HG03432 (cell line): ENCODE measurements at regions not wholly inside any gene's neighbourhood (a gene's known extent, or its start where the extent isn't known, plus 50 kb on each side); places are given as distances from the start of the nearest gene placed in this dataset.
"Not testable (repeated sequence)": the region's sequence is repeated elsewhere in the genome, so short reads cannot be mapped to it uniquely, and the experiment has no call there.

Source experiments
- ATAC-seq: cut with Tn5 transposase; IDR thresholded peaks from one replicate; pipeline ENCODE4 v1.9.1; 2021; ENCODE audit warnings: mild to moderate bottlenecking, moderate library complexity; ENCODE audit not compliant: unreplicated experiment

DNA sequence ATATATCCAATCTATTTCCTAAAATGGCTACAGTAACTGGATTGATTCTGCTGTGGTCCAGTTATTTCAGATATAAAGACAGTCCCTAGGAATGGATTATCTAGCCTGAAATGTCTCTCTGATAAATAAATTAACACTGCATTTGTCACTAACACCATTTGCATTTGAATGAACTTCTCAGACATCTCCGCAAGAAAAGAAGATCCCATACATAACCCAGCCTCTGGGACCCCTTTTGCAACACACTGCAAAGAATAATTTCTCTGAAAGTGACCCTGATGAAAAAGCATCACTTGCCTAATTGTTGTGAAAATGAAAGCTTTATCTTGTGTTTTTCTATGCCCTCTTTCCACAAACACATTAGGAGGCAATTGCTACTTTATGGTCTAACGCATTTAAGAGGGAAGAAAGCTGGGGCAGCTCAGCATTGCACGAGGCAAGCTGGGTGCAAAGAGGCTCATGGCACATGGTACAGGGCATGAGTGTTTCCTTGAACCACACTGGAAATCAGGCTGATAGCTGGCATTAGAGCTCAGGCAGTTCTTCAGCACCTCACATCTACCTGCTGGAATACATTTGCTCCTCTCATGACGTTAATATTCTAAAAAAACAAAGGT is 379.9 kb downstream of the IRS2 start:
- ATAC-seq, result no peak

GRCh38 chr13:109403012-109403421 is 383.4 kb downstream of the IRS2 start:
- ATAC-seq, result no peak

DNA sequence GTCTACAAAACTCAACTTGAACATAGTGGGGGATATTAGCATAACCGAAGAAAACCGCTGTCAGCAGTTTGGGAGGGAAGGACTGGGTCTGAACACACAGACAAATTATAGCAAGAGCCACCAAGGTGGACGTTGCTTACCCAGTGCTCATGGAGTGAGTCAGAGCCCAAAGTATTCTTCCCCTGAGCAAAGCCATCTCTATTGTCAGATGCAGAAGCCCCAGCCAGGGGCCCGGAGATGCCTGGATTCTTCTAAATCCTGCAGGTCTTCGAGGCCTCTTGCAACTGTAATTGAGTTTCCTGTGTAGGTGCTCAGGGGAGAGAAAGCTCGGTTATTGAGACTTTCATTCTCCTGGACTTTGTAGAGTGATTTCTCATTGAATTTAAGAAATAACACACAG is 384.5 kb downstream of the IRS2 start:
- no peak for ATAC-seq

GRCh38 chr13:109401307-109401706 is 385.1 kb downstream of the IRS2 start:
- no peak for ATAC-seq

GRCh38 chr13:109400624-109401257 is 385.6 kb downstream of the IRS2 start:
- no peak for ATAC-seq

DNA sequence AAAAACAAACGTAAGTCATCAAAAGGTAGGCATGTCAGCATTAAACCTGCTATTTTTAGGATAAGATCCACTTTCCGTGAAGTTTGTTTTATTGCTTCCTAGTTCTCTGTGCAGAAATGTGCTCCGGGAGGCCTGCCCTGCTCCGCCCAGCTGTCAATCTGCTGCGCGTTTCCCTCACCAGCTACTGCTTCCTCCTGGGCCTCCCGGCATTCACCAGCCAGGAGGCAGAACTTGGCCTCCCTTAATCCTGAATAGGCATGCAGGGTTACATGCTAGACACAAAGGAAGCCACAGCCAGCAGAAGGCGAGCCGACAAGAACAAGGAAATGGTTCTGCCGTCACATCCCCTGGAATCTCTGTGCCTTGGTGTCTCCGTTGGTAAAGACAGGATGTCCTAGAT is 386.2 kb downstream of the IRS2 start:
- no peak for ATAC-seq

DNA sequence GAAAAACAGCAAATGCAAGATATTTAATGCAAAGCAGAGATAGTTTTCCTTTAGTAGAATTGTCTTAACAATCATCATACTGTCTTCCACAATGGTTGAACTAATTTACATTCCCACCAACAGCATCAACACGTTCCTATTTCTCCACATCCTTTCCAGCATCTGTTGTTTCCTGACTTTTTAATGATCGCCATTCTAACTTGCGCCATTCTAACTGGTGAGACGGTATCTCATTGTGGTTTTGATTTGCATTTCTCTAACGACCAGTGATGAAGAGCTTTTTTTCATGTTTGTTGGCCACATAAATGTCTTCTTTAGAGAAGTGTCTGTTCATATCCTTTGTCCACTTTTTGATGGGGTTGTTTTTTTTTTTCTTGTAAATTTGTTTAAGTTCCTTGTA is 388.3 kb downstream of the IRS2 start:
- not testable (repeated sequence) for ATAC-seq

- ATAC-seq, result no peak
Observed at GRCh38 chr13:109397285-109397684, 389.1 kb downstream of the IRS2 start.

GRCh38 chr13:109396266-109396665 is 390.1 kb downstream of the IRS2 start:
- ATAC-seq, result no peak

- ATAC-seq, result no peak
Observed at GRCh38 chr13:109395014-109395413, 391.4 kb downstream of the IRS2 start.

DNA sequence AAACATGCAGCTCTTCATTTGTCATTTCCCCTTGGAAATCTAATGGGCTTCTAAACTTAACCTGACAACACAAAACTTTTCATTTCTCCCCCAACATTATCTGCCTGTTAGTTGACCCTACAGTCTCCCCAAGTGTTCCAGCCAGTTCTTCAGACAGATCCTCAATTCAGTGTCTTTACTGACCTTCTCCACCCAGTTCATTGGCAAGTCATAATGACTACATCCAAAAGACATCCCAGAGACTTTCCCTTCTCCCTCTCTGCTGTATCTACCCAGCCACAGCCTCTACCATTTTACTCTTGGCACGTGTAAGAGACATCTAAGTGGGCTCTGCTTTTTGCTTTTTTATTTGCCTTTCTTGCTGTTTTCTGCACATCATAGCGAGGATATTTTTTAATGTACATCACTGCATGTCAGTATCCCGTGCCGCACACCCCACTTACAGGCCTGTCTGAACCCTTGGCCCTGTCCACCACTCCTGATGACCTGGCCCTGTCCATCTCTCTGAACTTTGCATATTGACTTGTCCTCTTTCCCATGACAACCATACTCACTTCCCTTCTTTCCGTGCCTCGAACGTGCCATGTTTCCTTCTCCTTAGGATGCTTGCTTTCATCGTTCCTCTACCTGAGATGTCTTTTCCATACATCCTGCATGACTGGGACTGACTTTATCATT is 391.9 kb downstream of the IRS2 start:
- ATAC-seq, result no peak

DNA sequence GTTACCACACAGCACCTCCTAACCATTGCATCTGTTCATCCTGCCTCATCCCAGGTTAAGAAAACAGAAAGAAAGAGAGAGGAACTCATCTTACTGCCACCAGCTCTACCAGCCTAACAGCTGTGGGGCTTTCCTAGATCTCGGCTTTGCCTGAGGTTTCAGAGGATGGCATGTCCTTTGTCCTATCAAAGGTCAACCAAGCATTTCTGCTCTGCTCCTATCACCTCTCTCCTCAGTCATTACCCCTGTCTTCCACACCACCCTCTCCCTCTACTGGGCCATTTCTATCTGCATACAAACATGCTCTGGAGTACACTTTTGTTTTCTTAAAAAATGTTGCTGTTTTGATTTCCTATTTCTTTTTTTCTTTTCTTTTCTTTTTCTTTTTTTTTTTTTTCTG is 393.3 kb downstream of the IRS2 start:
- ATAC-seq, result no peak

DNA sequence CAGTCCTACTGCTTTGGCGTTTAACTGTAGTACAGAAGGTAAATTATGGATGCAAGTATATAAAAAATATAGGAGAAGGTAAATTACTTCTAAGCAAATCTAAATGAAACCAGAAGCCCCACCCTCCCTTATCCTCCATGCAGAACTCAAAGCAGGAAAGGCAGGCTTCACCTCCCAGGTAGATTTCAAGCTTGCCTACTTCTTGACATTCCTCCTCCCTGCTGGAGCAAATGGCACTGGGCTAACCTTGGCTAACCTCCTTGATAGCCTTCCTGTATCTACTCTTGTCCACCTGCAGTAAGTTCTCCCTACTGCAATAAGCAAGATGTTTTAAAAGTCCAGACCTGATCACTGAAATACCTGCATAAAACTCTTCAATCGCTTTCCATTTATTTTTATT is 396.0 kb downstream of the IRS2 start:
- ATAC-seq, result no peak

DNA sequence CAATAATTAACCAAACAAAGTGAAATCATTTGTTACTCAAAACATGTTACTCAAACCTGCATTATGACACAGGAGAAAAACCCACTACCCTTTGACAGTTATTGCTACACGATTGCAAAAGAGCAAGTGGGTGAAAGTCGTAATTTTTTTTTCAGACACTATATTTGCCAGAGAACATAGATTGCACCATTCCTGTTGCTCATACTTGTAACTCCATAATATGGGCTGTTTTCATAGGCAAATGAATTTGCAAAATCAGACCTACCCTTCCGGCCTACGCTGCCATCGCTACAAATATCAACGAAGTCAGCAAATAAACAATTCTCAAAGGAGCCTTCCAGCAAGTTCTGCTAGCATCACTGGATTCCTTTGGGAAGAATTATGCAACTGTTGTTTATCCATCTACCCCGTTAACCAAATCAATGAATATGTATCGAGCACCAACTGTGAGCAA is 396.5 kb downstream of the IRS2 start:
- no peak for ATAC-seq

- no peak for ATAC-seq
Observed at GRCh38 chr13:109389456-109389855, 396.9 kb downstream of the IRS2 start.

DNA sequence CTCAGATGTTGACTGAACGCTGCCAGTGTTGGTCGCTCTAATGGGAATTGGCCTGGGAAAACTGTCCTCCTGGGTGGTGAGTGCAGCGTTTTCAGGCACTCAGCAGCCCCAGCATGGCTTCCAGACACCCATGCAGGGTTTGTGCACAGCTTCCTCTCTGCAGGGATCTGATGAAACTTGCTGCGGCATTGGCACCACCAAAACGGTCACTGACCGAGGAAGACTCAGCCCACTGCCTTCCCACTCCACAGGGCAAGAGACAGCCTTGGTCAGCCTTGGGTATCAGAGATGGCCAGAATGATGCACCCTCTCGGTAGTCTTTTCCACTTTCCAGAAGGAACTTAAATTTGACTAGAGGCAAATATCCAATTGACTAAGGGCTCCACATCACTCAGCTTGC is 398.9 kb downstream of the IRS2 start:
- no peak for ATAC-seq

GRCh38 chr13:109385242-109385560 is 401.2 kb downstream of the IRS2 start:
- ATAC-seq, result no peak

- no peak for ATAC-seq
Observed at GRCh38 chr13:109384491-109385241, 401.7 kb downstream of the IRS2 start.

DNA sequence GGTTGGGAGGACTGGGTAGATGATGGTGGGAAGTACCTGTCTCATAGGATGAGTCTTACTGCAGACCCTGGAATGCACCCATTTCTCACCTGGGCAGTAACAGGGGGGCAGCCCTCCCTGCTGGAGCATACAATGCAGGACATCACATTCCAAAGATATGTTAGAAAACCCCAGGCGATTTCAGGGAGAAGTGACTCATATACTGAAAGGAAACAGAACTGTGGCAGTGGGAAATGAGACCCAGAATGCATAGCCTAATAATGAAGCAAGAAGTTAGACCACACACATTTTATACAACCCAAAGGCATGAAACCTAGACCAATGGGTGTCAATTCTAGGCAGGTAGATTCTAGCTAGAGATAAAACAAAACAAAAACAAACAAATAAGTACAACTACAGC is 402.7 kb downstream of the IRS2 start:
- no peak for ATAC-seq

DNA sequence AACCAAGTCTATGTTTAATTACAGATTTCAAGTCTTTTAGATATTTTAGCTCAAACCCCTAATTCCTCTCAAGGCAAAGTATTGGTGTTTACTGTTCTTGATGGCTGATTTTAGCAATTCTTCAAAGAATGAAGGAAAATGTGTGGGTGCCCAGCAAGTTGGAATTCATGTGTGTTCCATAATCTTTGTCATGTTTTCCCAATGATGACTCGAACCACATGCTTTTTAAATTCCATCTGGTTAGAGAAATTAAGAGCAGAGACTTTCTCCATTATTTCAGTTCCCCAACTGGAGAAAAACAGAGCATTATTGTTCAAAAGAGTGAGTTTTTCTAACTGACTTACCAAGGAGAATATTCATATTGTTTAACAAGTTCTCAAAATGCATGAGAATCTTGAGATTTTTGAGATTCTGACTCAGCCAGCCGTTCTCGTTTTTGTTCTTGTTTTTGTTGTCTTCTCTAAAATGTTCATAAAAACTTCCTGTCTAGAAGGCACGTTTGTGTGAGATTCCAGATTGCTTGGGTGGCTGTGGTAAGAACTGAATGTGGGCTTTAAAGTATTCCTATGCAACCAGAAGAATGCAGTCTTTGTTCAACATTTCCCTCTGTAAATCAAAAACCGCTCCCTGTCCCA is 404.7 kb downstream of the IRS2 start:
- no peak for ATAC-seq

DNA sequence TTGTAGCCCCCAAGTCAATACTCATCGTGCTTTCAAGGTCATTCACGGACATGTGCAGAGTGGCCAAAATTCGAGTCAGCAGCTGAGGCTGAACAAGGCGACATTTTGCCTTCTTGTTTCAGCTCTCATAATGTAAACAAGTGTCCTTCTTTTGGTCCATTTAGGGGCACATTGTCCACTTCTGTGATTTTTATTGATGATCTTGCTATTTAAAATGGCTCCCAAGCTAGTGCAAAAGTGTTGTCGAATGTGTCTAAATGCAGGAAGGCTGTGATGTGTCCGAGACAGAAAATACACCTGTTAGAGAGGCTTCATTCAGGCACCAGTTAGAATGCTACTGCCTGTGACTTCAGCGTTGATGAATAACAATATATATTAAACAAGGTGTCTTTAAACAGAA is 405.9 kb downstream of the IRS2 start:
- ATAC-seq, result no peak
